Aorta (tissue), 5 donors: ENCODE measurements at regions not wholly inside any gene's neighbourhood (a gene's known extent, or its start where the extent isn't known, plus 50 kb on each side); places are given as distances from the start of the nearest gene placed in this dataset.
"Not testable (repeated sequence)": the region's sequence is repeated elsewhere in the genome, so short reads cannot be mapped to it uniquely, and the experiment has no call there.

ENCODE experiments used
- ATAC-seq: fragments of 200-7000 bp; cut with Tn5 transposase; one replicate; pipeline ENCODE4 v1.9.1; 2022; ENCODE audit warnings: moderate library complexity; ENCODE audit not compliant: low FRiP score
- DNase-seq, 2 donors: peaks; one replicate each; pipeline ENCODE4 v3.0.0-alpha.2; 2020
- H3K27ac ChIP-seq, 2 donors: one replicate each; pipeline ENCODE4 v1.5.1; 2013; ENCODE audit warnings: low read length in 2 of 2, mild to moderate bottlenecking in 2 of 2, moderate library complexity in 2 of 2, control low read depth in 1 of 2, inconsistent platforms in 1 of 2, low read depth in 1 of 2
- H3K27me3 ChIP-seq, 2 donors: one replicate each; pipeline ENCODE4 v1.6.1; 2013; ENCODE audit warnings: control low read depth in 1 of 2, low read length in 1 of 2, mild to moderate bottlenecking in 1 of 2, moderate library complexity in 1 of 2; ENCODE audit not compliant: insufficient read depth in 2 of 2, control insufficient read depth in 1 of 2
- H3K36me3 ChIP-seq, 2 donors: one replicate each; pipeline ENCODE4 v1.6.1; 2013; ENCODE audit warnings: control low read depth in 1 of 2, low read length in 1 of 2, mild to moderate bottlenecking in 1 of 2; ENCODE audit not compliant: insufficient read depth in 2 of 2, control insufficient read depth in 1 of 2
- H3K4me1 ChIP-seq, 2 donors: one replicate each; pipeline ENCODE4 v1.6.1; 2013; ENCODE audit warnings: low read length in 2 of 2, control low read depth in 1 of 2, mild to moderate bottlenecking in 1 of 2, moderate library complexity in 1 of 2; ENCODE audit not compliant: insufficient read depth in 2 of 2, control insufficient read depth in 1 of 2
- H3K4me3 ChIP-seq, 2 donors: one replicate each; pipeline ENCODE4 v1.5.1; 2013; ENCODE audit warnings: low read length in 2 of 2, control low read depth in 1 of 2, mild to moderate bottlenecking in 1 of 2
- H3K9me3 ChIP-seq: one replicate; pipeline ENCODE4 v1.6.1; 2013; ENCODE audit warnings: mild to moderate bottlenecking, low read length; ENCODE audit not compliant: control insufficient read depth
- WGBS, 2 donors: extraction: QIAGEN DNeasy Blood & Tissue Kit; methylation state at CpG; one replicate each; pipeline ENCODE4 v1.1.7; 2013; 5-methylcytosine and 5-hydroxymethylcytosine counted together
- intact Hi-C, 2 donors: fragments of 100-400 bp; cut with DNase I; formaldehyde crosslinking; loops; one replicate each; pipeline versions ENCODE4 v1.14.2 to v1.15.0; 2022
- donor health status: healthy with polysubstance abuse.
- donor health status: Bipolar disorder and iron deficiency.
- donor health status: DM: no; HTN: no; CAD: no.
- donor health status: DM: no; HTN: no; CAD: no.
- donor health status: DM: yes; HTN: yes; CAD: no.

GRCh38 chr16:46390660-46391462, 230.3 kb downstream of the SHCBP1 start:
- H3K27me3 ChIP-seq, DNase-seq, H3K9me3 ChIP-seq, H3K36me3 ChIP-seq, intact Hi-C loops, H3K4me3 ChIP-seq, H3K27ac ChIP-seq, ATAC-seq, H3K4me1 ChIP-seq: not testable (repeated sequence)
- WGBS, 2 donors, result 64 to 65% methylated on average over 28 to 29 of the region's 29 CpGs

- 72 to 73% methylated on average over 20 of the region's 20 CpGs for WGBS, 2 donors
- H3K27ac ChIP-seq, intact Hi-C loops, H3K9me3 ChIP-seq, H3K36me3 ChIP-seq, ATAC-seq, H3K4me1 ChIP-seq, H3K27me3 ChIP-seq, H3K4me3 ChIP-seq: not testable (repeated sequence)
- peak; percentile 37 to 48 for DNase-seq
These were observed 231.6 kb downstream of the SHCBP1 start for GRCh38 chr16:46389561-46390041.

GRCh38 chr16:46388939-46389491, 232.2 kb downstream of the SHCBP1 start:
- H3K27ac ChIP-seq, intact Hi-C loops, H3K36me3 ChIP-seq, H3K4me1 ChIP-seq, DNase-seq, ATAC-seq, H3K4me3 ChIP-seq, H3K9me3 ChIP-seq, H3K27me3 ChIP-seq: not testable (repeated sequence)
- WGBS, 2 donors, result 74 to 77% methylated on average over 27 of the region's 27 CpGs

DNA sequence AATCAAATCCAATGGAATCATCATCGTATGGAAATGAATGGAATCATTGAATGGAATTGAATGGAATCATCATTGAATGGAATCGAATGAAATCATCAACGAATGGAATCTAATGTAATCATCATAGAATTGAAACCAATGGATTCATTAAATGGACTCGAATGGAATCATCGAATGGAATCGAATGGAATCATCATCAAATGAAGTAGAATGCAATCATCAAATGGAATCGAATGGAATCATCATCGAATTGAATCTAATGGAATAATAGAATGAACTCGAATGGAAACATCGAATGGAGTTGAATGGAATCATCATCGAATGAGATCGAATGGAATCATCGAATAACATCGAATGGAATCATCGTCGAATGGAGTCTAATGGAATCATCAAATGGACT, 232.8 kb downstream of the SHCBP1 start:
- WGBS, 2 donors, result 72 to 74% methylated on average over 16 of the region's 16 CpGs
- DNase-seq, H3K27ac ChIP-seq, H3K4me1 ChIP-seq, H3K4me3 ChIP-seq, ATAC-seq, intact Hi-C loops, H3K9me3 ChIP-seq, H3K27me3 ChIP-seq, H3K36me3 ChIP-seq: not testable (repeated sequence)

- intact Hi-C loops, H3K4me1 ChIP-seq, H3K4me3 ChIP-seq, H3K27ac ChIP-seq, DNase-seq, H3K36me3 ChIP-seq, H3K27me3 ChIP-seq, H3K9me3 ChIP-seq: not testable (repeated sequence)
- WGBS, 2 donors, result 62 to 65% methylated on average over 15 of the region's 15 CpGs
- ATAC-seq, result peak; percentile 0
These were observed 233.5 kb downstream of the SHCBP1 start for GRCh38 chr16:46387720-46388119.

- H3K4me3 ChIP-seq, H3K36me3 ChIP-seq, H3K27me3 ChIP-seq, DNase-seq, H3K9me3 ChIP-seq, intact Hi-C loops, H3K27ac ChIP-seq, H3K4me1 ChIP-seq: not testable (repeated sequence)
- WGBS, 2 donors, result 69 to 70% methylated on average over 28 of the region's 28 CpGs
- peak; percentile 26 for ATAC-seq
These were observed 234.2 kb downstream of the SHCBP1 start for GRCh38 chr16:46386805-46387620.

- ATAC-seq, H3K9me3 ChIP-seq, H3K4me1 ChIP-seq, H3K27ac ChIP-seq, H3K36me3 ChIP-seq, H3K4me3 ChIP-seq, DNase-seq, H3K27me3 ChIP-seq, intact Hi-C loops: not testable (repeated sequence)
- 70 to 71% methylated on average over 23 of the region's 25 CpGs for WGBS, 2 donors
These were observed 234.9 kb downstream of the SHCBP1 start for GRCh38 chr16:46386110-46386771.

- H3K9me3 ChIP-seq, ATAC-seq, H3K27ac ChIP-seq, intact Hi-C loops, H3K27me3 ChIP-seq, H3K36me3 ChIP-seq, H3K4me1 ChIP-seq, H3K4me3 ChIP-seq: not testable (repeated sequence)
- WGBS, 2 donors, result 67 to 72% methylated on average over 37 of the region's 37 CpGs
- peak in 1 of 2 donors; percentile 27 for DNase-seq
These were observed 236.7 kb downstream of the SHCBP1 start for GRCh38 chr16:46384285-46385061.
